HFF-Myc (cell line): ENCODE measurements at regions not wholly inside any gene's neighbourhood (a gene's known extent, or its start where the extent isn't known, plus 50 kb on each side); places are given as distances from the start of the nearest gene placed in this dataset.

Source experiments
- DNase-seq: peaks from one replicate; pipeline ENCODE4 v3.0.0-alpha.2; 2011; ENCODE audit warnings: low read depth; ENCODE audit errors: extremely low read depth
- H3K4me3 ChIP-seq: replicated peaks from 2 replicates; pipeline ENCODE4 v1.5.1; 2011; ENCODE audit warnings: low read depth, mild to moderate bottlenecking, control low read depth, low read length
- CTCF ChIP-seq: IDR thresholded peaks from 2 replicates; pipeline ENCODE4 v1.5.1; 2012; ENCODE audit warnings: mild to moderate bottlenecking, low read depth, low read length, control low read depth; ENCODE audit errors: missing control alignments

GRCh38 chr10:117674646-117675045 is 132.1 kb downstream of the EMX2 start:
- no peak for TF ChIP-seq CTCF
- no peak for DNase-seq

GRCh38 chr10:117675514-117676055 is 133.0 kb downstream of the EMX2 start:
- H3K4me3 ChIP-seq = no peak overlapping the region
- no peak for TF ChIP-seq CTCF
- DNase-seq = no peak

More at GRCh38 chr10:117674646-117675045, 132.1 kb downstream of the EMX2 start:
- H3K4me3 ChIP-seq = no peak overlapping the region

GRCh38 chr10:117677239-117677638 is 134.7 kb downstream of the EMX2 start:
- TF ChIP-seq CTCF = no peak
- H3K4me3 ChIP-seq = no peak overlapping the region
- no peak for DNase-seq

- no peak for DNase-seq
- no peak overlapping the region for H3K4me3 ChIP-seq
- no peak for TF ChIP-seq CTCF
These were observed 135.4 kb downstream of the EMX2 start for GRCh38 chr10:117677890-117678500.

GRCh38 chr10:117680601-117681000 is 138.1 kb downstream of the EMX2 start:
- TF ChIP-seq CTCF = no peak
- DNase-seq = no peak
- no peak overlapping the region for H3K4me3 ChIP-seq

GRCh38 chr10:117681104-117681503 is 138.6 kb downstream of the EMX2 start:
- DNase-seq = no peak
- TF ChIP-seq CTCF = no peak
- no peak overlapping the region for H3K4me3 ChIP-seq
